Osteocyte (in vitro differentiated cells): ENCODE measurements at regions not wholly inside any gene's neighbourhood (a gene's known extent, or its start where the extent isn't known, plus 50 kb on each side); places are given as distances from the start of the nearest gene placed in this dataset.

Experiments used
- DNase-seq: peaks from one replicate; pipeline ENCODE4 v3.0.0; 2021; ENCODE audit warnings: mixed read lengths; ENCODE audit not compliant: unreplicated experiment; ENCODE audit errors: extremely low spot score
- H3K27ac Mint-ChIP-seq: one replicate; pipeline ENCODE4 v1.8.0; 2021; ENCODE audit warnings: mild to moderate bottlenecking, mixed read lengths; ENCODE audit not compliant: unreplicated experiment
- H3K27me3 Mint-ChIP-seq: one replicate; pipeline ENCODE4 v1.8.0; 2021; ENCODE audit warnings: mixed read lengths; ENCODE audit not compliant: unreplicated experiment
- H3K36me3 Mint-ChIP-seq: one replicate; pipeline ENCODE4 v1.8.0; 2021; ENCODE audit warnings: mixed read lengths; ENCODE audit not compliant: unreplicated experiment
- H3K4me1 Mint-ChIP-seq: one replicate; pipeline ENCODE4 v1.8.0; 2021; ENCODE audit warnings: mixed read lengths; ENCODE audit not compliant: unreplicated experiment
- H3K4me3 Mint-ChIP-seq: one replicate; pipeline ENCODE4 v1.8.0; 2021; ENCODE audit warnings: mild to moderate bottlenecking, moderate library complexity, mixed read lengths; ENCODE audit not compliant: unreplicated experiment
- H3K9me3 Mint-ChIP-seq: one replicate; pipeline ENCODE4 v1.8.0; 2021; ENCODE audit warnings: mixed read lengths; ENCODE audit not compliant: unreplicated experiment
- CTCF ChIP-seq: fragments of 200-600 bp; sonication (generic); IDR thresholded peaks from 2 replicates; pipeline ENCODE4 v1.5.0; 2021; ENCODE audit warnings: antibody characterized with exemption, mild to moderate bottlenecking, moderate library complexity

- Mint-ChIP-seq H3K27me3 (no peaks in the 10 kb centered on the region), H3K4me1 (peaks cover 32% of the 10 kb centered on the region), H3K4me3 (no peak overlapping the region), H3K9me3 (no peaks in the 10 kb centered on the region), H3K27ac (no peak overlapping the region), H3K36me3 (no peaks in the 10 kb centered on the region)
- no peak for DNase-seq
- no peak for TF ChIP-seq CTCF
Observed at GRCh38 chr1:60141276-60141675, 67.7 kb upstream of the C1orf87 start.

GRCh38 chr1:60137406-60137805 is 63.8 kb upstream of the C1orf87 start:
- Mint-ChIP-seq H3K27me3 (no peaks in the 10 kb centered on the region), H3K36me3 (no peaks in the 10 kb centered on the region), H3K4me3 (no peak overlapping the region), H3K4me1 (peaks cover 58% of the 10 kb centered on the region), H3K9me3 (no peaks in the 10 kb centered on the region), H3K27ac (peak overlapping the region; percentile 99)
- DNase-seq = no peak
- no peak for TF ChIP-seq CTCF

- H3K36me3 Mint-ChIP-seq = no peaks in the 10 kb centered on the region
- DNase-seq = no peak
- no peaks in the 10 kb centered on the region for H3K9me3 Mint-ChIP-seq
- peak overlapping the region; percentile 99 for H3K27ac Mint-ChIP-seq
- peaks cover 64% of the 10 kb centered on the region for H3K4me1 Mint-ChIP-seq
- no peaks in the 10 kb centered on the region for H3K27me3 Mint-ChIP-seq
- H3K4me3 Mint-ChIP-seq = no peak overlapping the region
- no peak for TF ChIP-seq CTCF
Observed at GRCh38 chr1:60136395-60136794, 62.8 kb upstream of the C1orf87 start.

GRCh38 chr1:60134716-60135115 is 61.1 kb upstream of the C1orf87 start:
- no peak for DNase-seq
- H3K27ac Mint-ChIP-seq = peak overlapping the region; percentile 99

GRCh38 chr1:60133848-60134247 is 60.3 kb upstream of the C1orf87 start:
- Mint-ChIP-seq H3K9me3 (peaks cover 10% of the 10 kb centered on the region), H3K27ac (peak overlapping the region; percentile 99), H3K36me3 (peaks cover 11% of the 10 kb centered on the region), H3K4me1 (peaks cover 90% of the 10 kb centered on the region), H3K27me3 (no peaks in the 10 kb centered on the region), H3K4me3 (no peak overlapping the region)
- no peak for TF ChIP-seq CTCF
- DNase-seq = no peak

More at GRCh38 chr1:60134716-60135115, 61.1 kb upstream of the C1orf87 start:
- Mint-ChIP-seq H3K4me3 (no peak overlapping the region), H3K36me3 (peaks cover 4% of the 10 kb centered on the region), H3K27me3 (no peaks in the 10 kb centered on the region), H3K4me1 (peaks cover 81% of the 10 kb centered on the region), H3K9me3 (peaks cover 5% of the 10 kb centered on the region)
- TF ChIP-seq CTCF = no peak
